Eye (tissue), 1 donor: ENCODE measurements at regions not wholly inside any gene's neighbourhood (a gene's known extent, or its start where the extent isn't known, plus 50 kb on each side); places are given as distances from the start of the nearest gene placed in this dataset.
A peak's percentile ranks its signal among the peaks of the same experiment; 100 is the strongest.

ENCODE experiments used
- DNase-seq: peaks from one replicate; pipeline ENCODE4 v3.0.0-alpha.2; 2015

DNA sequence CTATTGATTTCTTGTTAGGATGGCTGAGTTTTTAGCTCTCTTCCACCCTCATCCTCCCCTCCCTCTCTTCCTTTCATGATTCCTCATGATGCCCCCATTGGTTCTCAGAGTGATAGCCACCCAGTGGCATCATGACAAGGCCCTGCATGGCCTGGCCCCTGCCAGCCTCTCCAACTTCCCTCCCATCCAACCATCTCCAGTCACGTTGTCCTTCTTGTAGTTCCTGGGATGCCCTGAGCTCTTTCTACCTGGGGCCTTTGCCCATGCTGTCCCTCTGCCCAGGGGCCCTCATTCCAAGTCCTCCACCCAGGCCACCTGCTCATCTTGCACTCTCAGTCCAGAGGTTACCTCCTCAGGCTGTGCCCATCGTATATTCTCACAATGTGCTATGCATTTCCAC, 247.5 kb downstream of the TFCP2L1 start:
- DNase-seq, result no peak

DNA sequence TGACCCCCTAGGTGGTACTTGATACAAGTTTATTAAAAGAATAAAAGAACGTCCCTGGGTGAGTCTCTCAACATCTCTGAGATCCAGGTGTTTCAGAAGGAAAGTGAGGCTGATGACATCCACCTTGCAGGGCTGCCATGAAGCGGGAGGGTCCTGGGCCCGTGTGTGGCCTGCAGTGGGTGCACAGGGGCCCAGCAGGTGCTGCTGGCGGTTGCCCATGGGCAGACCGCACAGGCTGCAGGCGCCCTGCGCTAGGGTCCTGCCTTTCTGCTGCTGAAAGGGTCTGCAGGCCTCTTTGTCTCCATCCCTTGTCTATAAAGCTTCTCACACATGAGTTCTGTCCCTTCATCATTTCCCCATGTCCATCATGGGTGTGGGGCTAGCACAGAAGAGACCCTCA, 247.0 kb downstream of the TFCP2L1 start:
- no peak for DNase-seq

DNA sequence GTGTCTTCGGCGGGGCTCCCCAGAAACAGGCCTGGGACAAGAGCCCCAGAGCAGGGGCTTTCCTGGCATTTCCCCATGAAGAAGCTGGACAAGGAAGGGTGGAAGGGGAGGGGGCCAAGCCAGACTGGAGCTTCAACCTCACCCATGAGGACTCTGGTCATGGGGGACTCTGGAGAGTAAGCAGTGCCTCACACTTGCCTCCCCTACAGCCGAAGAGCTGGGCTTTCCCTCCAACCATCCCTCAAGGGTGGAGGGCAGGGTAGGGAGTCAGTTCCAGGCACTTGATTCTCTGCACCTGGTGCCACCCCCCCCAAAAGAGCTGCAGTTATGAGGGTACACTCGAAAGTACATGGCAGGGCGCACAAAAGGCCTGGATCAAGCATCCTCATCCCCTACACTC, 246.6 kb downstream of the TFCP2L1 start:
- no peak for DNase-seq

GRCh38 chr2:121038891-121039616, 245.9 kb downstream of the TFCP2L1 start:
- peak; percentile 38 for DNase-seq

DNA sequence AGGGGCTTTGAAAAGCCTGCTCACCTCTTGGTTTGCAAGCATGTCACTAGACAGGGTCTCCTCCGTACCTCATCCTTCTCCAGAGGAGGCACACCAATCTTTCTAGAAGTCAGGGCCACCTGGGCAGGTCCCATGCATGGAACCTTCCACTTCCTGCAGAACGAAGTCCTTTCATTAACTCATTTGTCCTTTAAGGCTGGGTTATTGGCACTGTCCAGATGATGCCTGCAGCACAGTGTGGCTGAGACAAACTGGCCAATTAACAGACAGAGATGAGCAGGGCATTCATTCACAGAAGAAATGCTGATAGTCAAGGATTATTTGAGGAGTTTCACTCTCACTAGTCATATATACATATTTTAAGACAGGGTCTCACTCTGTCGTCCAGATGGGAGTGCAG, 245.3 kb downstream of the TFCP2L1 start:
- DNase-seq, result peak; percentile 12

DNA sequence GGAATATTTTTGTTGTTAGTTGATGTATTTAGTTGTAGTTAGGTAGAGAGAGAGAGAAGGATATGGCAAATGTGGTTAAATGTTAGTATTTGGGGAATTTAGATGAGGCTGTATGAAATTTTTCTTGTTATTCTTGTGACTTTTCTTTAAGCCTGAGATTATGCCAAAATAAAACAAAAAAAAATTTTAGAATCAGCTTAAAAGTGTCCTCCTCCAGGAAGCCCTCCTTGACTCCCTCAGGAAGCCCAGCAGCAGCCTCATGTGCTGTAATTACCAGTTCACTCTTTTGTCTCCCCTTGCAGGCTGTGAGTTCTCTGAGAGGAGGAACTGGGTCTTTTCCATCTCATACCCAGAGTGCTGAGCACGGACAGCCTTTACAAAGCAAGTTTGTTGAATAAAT, 243.5 kb downstream of the TFCP2L1 start:
- no peak for DNase-seq

GRCh38 chr2:121043061-121043826, 241.8 kb downstream of the TFCP2L1 start:
- no peak for DNase-seq

DNA sequence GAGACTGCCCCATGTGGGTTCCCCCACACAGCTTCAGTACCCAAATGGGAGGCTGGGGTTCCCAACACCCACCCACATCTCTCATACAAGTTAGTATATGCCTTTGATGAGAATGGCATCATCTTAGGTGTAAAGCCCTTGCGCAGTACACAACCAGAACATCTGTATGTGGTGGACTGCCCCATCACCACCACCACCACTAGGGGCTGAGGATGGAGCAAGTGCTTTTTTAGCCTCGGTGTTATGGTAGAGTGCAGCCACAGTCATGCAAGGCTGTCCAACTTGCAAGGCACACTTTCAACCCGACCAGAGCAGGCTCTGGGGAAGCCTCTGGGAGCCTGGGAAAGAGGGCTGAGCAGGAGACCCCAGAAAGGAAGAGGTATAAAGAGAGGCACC, 241.2 kb downstream of the TFCP2L1 start:
- no peak for DNase-seq

DNA sequence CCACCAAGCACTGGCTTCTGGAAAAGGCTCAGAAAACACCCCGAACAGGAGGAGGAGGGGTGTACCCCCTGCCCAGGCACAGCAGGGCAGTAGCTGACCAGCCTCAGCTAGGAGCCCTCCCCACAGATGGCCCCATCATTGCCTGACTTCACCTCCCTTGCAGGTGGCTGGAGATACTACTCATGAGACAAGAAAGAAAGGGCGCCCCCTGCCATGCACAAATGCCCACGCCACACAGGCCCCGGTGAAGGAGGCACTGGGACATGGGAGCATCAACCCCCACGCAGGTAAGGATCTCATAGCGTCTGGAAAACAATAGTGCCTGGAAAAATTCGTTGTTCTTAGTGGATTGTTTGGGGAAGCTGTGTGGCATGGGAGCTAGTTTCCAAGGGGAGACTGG, 240.6 kb downstream of the TFCP2L1 start:
- no peak for DNase-seq

- DNase-seq, result no peak
Observed at GRCh38 chr2:121045245-121045644, 239.8 kb downstream of the TFCP2L1 start.

DNA sequence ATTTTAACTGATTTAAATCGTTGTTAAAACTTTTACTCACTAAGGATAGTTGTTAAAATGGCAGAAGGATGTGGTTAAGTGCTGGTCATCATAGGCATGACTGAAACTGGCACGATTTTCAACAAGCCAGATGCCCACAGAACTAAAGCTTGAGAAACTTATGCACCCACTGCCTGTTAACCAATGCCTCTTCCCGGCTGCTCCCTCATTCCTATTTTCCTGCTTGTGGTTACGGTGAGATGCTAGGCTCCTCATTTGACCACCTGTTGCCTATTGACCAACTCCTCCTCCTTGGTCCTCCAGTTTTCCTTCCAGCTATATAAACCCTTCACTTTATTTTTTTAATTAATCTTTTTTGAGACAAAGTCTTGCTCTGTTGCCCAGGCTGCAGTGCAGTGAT, 238.7 kb downstream of the TFCP2L1 start:
- no peak for DNase-seq

GRCh38 chr2:121047383-121047782, 237.6 kb downstream of the TFCP2L1 start:
- DNase-seq, result no peak

DNA sequence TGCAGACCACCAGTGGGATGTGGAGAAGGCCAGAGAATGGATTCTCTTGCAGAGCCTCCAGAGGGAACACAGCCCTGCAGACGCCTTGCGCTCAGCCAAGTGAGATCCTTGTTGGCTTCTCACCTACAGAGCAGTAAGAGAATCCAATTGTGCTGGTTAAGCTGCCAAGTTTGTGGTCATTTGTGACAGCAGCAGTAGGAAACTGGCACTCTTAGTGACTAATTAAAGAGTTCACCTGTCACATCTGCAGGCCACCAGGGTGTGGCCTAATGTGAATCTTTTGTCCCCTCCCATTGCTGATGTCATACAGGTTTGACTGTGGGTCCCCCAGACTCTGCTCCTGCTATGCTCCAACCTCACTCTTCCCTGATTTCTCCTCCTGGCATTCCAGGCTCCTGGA, 235.9 kb downstream of the TFCP2L1 start:
- DNase-seq, result no peak

DNA sequence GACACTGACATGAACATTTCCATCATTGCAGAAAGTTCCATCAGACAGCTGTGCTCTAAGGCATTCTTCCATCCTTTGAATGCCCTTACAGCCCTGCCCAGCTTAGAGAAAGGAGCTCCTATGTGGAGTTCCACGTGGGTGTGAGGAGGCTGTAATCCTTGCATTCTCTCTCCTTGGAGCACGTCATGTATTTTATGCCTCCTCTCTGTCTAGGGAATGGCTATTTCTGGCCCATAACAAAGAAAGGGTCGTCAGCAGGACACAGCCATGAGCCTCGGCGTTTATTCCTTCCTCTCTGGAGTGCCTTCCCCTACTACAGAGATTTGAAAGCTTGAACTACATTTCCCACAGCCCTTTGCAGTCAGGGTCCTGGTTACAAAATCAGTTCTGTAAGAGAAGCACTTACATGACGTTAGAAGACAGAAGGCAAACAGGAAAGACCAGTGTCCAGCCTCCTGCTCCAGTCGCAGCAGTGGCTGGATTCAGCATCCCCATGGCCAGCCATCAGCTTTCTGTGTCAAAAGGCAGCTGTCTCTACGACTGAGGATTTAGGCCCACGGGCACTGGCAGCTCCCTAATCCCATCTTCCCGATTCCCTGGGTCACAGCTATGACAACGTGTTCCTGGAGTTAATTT, 234.9 kb downstream of the TFCP2L1 start:
- DNase-seq, result no peak

DNA sequence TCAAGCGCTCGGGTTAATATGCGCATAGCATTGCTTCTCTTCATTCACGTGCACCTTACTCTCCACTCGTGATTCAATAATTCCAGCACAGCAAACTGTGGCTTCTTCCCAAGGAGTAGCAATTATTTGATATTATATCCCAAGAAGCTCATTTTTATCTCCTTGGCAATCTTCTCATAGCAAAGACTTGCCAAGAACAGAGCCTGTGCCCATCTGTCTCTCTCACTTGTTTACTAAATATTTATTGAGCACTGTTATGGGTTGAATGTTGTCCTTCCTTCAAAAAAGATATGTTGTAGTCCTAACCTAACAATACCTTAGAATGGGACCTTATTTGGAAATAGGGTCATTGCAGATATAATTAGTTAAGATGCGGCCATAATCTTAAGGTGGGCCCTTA, 233.7 kb downstream of the TFCP2L1 start:
- no peak for DNase-seq

- no peak for DNase-seq
Observed at GRCh38 chr2:121052023-121052422, 233.0 kb downstream of the TFCP2L1 start.

DNA sequence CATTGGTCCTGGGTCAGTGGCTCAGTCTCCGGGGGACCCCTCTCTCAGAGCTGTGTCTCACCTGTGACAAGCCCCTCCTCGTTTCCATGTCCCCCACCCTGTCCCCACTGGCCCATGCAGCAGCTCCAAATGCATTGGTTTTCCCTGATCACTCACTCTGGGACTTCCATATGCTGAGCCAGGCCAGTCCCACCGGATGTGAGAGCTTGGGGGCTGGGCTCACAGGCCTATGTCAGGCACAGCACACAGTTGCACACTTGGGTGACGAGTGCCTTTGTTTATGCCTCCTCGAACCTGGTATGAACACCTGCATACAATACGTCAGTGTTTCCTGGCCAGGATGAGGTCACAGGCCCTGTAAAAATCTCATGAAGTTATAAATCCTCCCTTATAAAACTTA, 232.5 kb downstream of the TFCP2L1 start:
- no peak for DNase-seq

DNA sequence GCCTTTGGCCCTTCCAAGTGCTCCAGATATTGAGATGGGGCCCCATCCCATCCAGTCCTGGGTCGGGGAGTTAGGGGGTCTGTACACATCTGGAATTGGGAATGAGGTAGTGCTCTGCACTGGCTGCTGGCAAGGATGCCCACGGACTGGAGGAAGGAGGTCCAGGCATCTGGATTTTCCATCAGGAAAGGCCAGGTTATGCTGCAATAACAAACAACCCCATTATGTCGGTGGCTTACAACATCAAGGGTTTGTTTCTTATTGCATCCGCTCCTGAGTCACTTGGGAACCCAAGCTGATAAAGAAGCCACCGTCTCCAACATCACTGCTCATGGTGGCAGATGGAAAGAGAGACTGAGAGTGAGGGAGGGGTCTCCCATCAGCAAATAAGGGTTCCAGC, 229.9 kb downstream of the TFCP2L1 start:
- no peak for DNase-seq

DNA sequence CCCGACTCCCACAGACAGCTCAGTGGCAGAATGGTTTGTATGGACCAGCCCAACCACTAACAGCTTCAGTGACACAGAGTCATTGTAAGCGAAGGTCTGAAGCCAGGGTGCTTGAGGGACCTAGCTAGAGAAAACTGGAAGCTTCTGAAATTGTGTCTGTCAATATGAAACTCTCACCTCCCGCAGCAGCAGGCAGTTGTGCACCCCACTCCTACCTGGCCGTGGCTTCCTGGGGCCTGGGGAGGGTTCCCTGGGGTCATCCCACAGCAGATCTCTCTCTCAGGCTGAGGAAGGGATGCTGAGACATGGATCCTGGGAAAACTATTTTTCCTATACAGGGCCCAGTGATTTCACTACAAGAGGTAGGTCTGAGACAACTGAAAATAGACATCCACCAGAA, 229.5 kb downstream of the TFCP2L1 start:
- DNase-seq, result no peak

GRCh38 chr2:121058852-121059558, 226.0 kb downstream of the TFCP2L1 start:
- no peak for DNase-seq

GRCh38 chr2:121059651-121060649, 225.1 kb downstream of the TFCP2L1 start:
- no peak for DNase-seq

DNA sequence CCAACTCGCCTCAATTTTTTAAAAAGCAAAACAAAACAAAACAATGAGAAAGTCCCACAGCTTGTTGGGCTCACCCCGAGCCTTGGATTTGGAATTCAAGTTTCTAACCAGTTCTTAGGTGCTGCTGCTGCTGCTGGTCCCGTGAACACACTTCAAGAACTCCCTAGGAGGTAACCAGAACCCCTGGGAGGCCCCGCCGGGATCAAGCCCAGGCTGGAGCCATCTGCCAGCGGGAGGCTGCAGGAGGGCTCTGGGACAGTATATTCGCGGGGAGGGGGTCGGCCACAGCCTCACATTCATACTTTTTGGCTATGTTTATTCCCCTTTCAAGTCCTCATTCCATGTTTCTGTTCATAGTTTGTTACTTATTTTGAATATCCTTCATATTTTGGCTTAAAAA, 223.4 kb downstream of the TFCP2L1 start:
- no peak for DNase-seq
